AG08396 (cell line): ENCODE measurements at regions not wholly inside any gene's neighbourhood (a gene's known extent, or its start where the extent isn't known, plus 50 kb on each side); places are given as distances from the start of the nearest gene placed in this dataset.
"Not testable (repeated sequence)": the region's sequence is repeated elsewhere in the genome, so short reads cannot be mapped to it uniquely, and the experiment has no call there.

ENCODE experiments used
- DNase-seq: peaks from one replicate; pipeline ENCODE4 v3.0.0; 2012; ENCODE audit warnings: low spot score, mixed read lengths

- not testable (repeated sequence) for DNase-seq
These were observed 80.3 kb downstream of the ZNF474 start for GRCh38 chr5:122209601-122210000.

GRCh38 chr5:122218778-122219177 lies 89.4 kb downstream of the ZNF474 start:
- DNase-seq = no peak

GRCh38 chr5:122219436-122220166 lies 90.3 kb downstream of the ZNF474 start:
- no peak for DNase-seq

GRCh38 chr5:122220511-122220910 lies 91.2 kb downstream of the ZNF474 start:
- DNase-seq = no peak

GRCh38 chr5:122221857-122222256 lies 90.2 kb upstream of the SNCAIP start:
- DNase-seq = no peak

- no peak for DNase-seq
These were observed 89.5 kb upstream of the SNCAIP start for GRCh38 chr5:122222580-122222979.

GRCh38 chr5:122228728-122229392 lies 83.2 kb upstream of the SNCAIP start:
- no peak for DNase-seq

GRCh38 chr5:122229551-122229950 lies 82.5 kb upstream of the SNCAIP start:
- DNase-seq = no peak

- DNase-seq = no peak
These were observed 75.6 kb upstream of the SNCAIP start for GRCh38 chr5:122236270-122237040.

GRCh38 chr5:122237906-122238305 lies 74.1 kb upstream of the SNCAIP start:
- DNase-seq = no peak

GRCh38 chr5:122252319-122252718 lies 59.7 kb upstream of the SNCAIP start:
- DNase-seq = no peak

- no peak for DNase-seq
These were observed 58.2 kb upstream of the SNCAIP start for GRCh38 chr5:122253794-122254193.

GRCh38 chr5:122256388-122256787 lies 55.6 kb upstream of the SNCAIP start:
- no peak for DNase-seq

- DNase-seq = no peak
These were observed 55.0 kb upstream of the SNCAIP start for GRCh38 chr5:122257000-122257399.

GRCh38 chr5:122258241-122258640 lies 53.8 kb upstream of the SNCAIP start:
- no peak for DNase-seq

GRCh38 chr5:122258840-122259239 lies 53.2 kb upstream of the SNCAIP start:
- no peak for DNase-seq

GRCh38 chr5:122259995-122260394 lies 52.0 kb upstream of the SNCAIP start:
- peak; percentile 61 for DNase-seq

GRCh38 chr5:122262103-122262502 lies 49.9 kb upstream of the SNCAIP start:
- no peak for DNase-seq
